ENCODE measurements at regions not wholly inside any gene's neighbourhood (a gene's known extent, or its start where the extent isn't known, plus 50 kb on each side); places are given as distances from the start of the nearest gene placed in this dataset.

- DNase-seq (ENCODE audit: low read depth) = no peak
Measured at GRCh38 chr2:238790126-238790832, 57.6 kb upstream of the TWIST2 start.

- no peak for DNase-seq (ENCODE audit: low read depth)
Measured at GRCh38 chr2:238790833-238791230, 57.1 kb upstream of the TWIST2 start.

DNA sequence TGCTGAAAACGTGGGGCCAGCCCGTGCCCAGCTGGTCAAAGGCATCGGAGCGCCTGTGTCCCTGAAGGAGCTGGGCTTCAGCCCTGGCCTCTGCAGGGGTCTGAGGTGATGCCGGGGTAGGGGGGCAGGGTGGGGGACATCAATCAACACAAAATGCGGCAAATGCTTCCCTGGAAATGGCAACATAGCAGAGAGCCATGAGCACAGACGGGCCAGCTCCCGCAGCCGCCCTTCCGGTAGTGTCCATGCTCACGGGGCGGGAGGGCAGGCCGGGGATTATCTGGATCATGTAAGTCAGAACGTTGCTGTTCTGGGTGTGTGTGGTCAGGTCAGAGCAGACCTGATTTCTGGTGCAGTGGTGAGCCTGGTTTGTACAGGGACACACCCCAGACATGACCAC is 56.5 kb upstream of the TWIST2 start:
- DNase-seq (ENCODE audit: low read depth) = no peak

DNA sequence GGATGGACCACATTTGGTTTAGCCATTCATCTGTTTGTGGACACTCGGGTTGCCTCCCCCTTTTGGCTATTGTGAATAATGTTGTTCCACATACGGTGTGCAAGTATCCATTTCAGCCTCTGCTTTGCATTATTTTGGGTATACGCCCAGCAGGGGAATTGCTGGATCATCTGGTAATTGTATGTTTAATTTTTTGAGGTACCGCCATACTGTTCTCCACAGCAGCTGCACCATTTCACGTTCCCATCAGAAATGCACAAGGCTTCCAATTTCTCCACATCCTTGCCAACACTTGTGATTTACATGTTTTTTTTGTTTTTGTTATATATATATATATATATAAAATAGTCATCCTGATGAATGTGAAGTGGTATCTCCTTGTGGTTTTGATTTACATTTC is 54.6 kb upstream of the TWIST2 start:
- DNase-seq (ENCODE audit: low read depth) = no peak

- DNase-seq (ENCODE audit: low read depth) = no peak
Measured at GRCh38 chr2:238793801-238794449, 54.0 kb upstream of the TWIST2 start.

GRCh38 chr2:238796223-238796885 is 51.5 kb upstream of the TWIST2 start:
- DNase-seq (ENCODE audit: low read depth) = no peak

DNA sequence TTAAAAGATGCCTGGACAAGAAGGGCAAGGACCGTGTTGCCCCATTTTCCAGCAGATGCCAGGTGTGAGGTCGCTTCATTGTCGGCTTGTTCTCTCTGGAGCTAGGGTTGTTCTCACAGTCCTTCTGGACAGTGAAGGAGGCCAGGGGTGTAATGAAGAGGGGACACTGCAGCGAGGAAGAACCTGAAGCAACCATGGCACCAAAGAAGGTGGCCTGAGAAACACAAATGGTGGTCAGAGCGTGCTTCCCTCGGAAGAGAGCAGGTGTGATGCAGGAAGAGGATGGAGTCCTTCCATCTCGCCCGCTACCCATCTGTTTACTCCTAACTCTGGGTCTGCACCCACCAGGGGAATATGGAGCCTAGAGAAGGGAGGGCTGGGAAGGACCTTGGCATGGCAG is 50.3 kb upstream of the TWIST2 start:
- no peak for DNase-seq (ENCODE audit: low read depth)
